Liver (tissue), 8 donors: ENCODE measurements at regions not wholly inside any gene's neighbourhood (a gene's known extent, or its start where the extent isn't known, plus 50 kb on each side); places are given as distances from the start of the nearest gene placed in this dataset.

Experiments used
- DNase-seq: peaks from one replicate; pipeline ENCODE4 v3.0.0-alpha.2; 2017; ENCODE audit warnings: low spot score
- H3K27ac ChIP-seq, 2 donors: one replicate each; pipeline ENCODE4 v1.7.0; 2013; ENCODE audit warnings: inconsistent platforms in 2 of 2, low read length in 2 of 2, control low read depth in 1 of 2, low read depth in 1 of 2, mild to moderate bottlenecking in 1 of 2
- H3K27me3 ChIP-seq, 4 donors: one replicate each; pipeline versions ENCODE4 v1.6.1 to v1.7.0; 2013; ENCODE audit warnings: low read length in 3 of 4, inconsistent platforms in 1 of 4, mild to moderate bottlenecking in 1 of 4, moderate library complexity in 1 of 4; ENCODE audit not compliant: control insufficient read depth in 4 of 4, insufficient read depth in 4 of 4
- H3K36me3 ChIP-seq, 4 donors: one replicate each; pipeline versions ENCODE4 v1.6.1 to v1.7.0; 2013; ENCODE audit warnings: low read length in 3 of 4, mild to moderate bottlenecking in 3 of 4, low read depth in 1 of 4, moderate library complexity in 1 of 4; ENCODE audit not compliant: control insufficient read depth in 4 of 4, insufficient read depth in 3 of 4
- H3K4me1 ChIP-seq, 4 donors: one replicate each; pipeline versions ENCODE4 v1.6.1 to v1.7.0; 2013; ENCODE audit warnings: low read length in 3 of 4, mild to moderate bottlenecking in 3 of 4, moderate library complexity in 1 of 4; ENCODE audit not compliant: control insufficient read depth in 4 of 4, insufficient read depth in 4 of 4
- H3K4me3 ChIP-seq, 3 donors: one replicate each; pipeline versions ENCODE4 v1.6.1 to v1.7.0; 2013; ENCODE audit warnings: low read length in 3 of 3, control low read depth in 1 of 3, low read depth in 1 of 3, mild to moderate bottlenecking in 1 of 3
- H3K9ac ChIP-seq, 2 donors: one replicate each; pipeline ENCODE4 v1.7.0; 2013; ENCODE audit warnings: low read length in 2 of 2, mild to moderate bottlenecking in 2 of 2, moderate library complexity in 2 of 2, control low read depth in 1 of 2, low read depth in 1 of 2
- H3K9me3 ChIP-seq, 4 donors: one replicate each; pipeline versions ENCODE4 v1.6.1 to v1.7.0; 2013; ENCODE audit warnings: low read length in 3 of 4; ENCODE audit not compliant: control insufficient read depth in 4 of 4
- EGR1 ChIP-seq, 2 donors: IDR thresholded peaks; 2 replicates each; pipeline ENCODE4 v1.6.1; 2016 to 2018; ENCODE audit warnings: antibody characterized with exemption in 2 of 2, low read depth in 2 of 2
- FOXA1 ChIP-seq: IDR thresholded peaks from 2 replicates; pipeline ENCODE4 v1.6.1; 2016; ENCODE audit warnings: antibody characterized with exemption
- FOXA2 ChIP-seq: IDR thresholded peaks from 2 replicates; pipeline ENCODE4 v1.6.1; 2016; ENCODE audit warnings: antibody characterized with exemption
- GABPA ChIP-seq, 2 donors: IDR thresholded peaks in 1 of 2; conservative IDR thresholded peaks in 1 of 2; 2 replicates each; pipeline ENCODE4 v1.6.1; 2016; ENCODE audit warnings: antibody characterized with exemption in 2 of 2, mild to moderate bottlenecking in 1 of 2, moderate library complexity in 1 of 2
- HNF4A ChIP-seq, 2 donors: conservative IDR thresholded peaks; 2 replicates each; pipeline ENCODE4 v1.6.1; 2016; ENCODE audit warnings: antibody characterized with exemption in 2 of 2, mild to moderate bottlenecking in 2 of 2
- HNF4G ChIP-seq: IDR thresholded peaks from 2 replicates; pipeline ENCODE4 v1.6.1; 2016; ENCODE audit warnings: antibody characterized with exemption
- JUND ChIP-seq, 2 donors: IDR thresholded peaks; 2 replicates each; pipeline ENCODE4 v1.6.1; 2016; ENCODE audit warnings: antibody characterized with exemption in 2 of 2
- NR2F2 ChIP-seq: IDR thresholded peaks from 2 replicates; pipeline ENCODE4 v1.6.1; 2016; ENCODE audit warnings: antibody characterized with exemption
- RXRA ChIP-seq, 2 donors: IDR thresholded peaks; 2 replicates each; pipeline ENCODE4 v1.6.1; 2017 to 2018; ENCODE audit warnings: antibody characterized with exemption in 2 of 2, mild to moderate bottlenecking in 1 of 2
- SP1 ChIP-seq: IDR thresholded peaks from 2 replicates; pipeline ENCODE4 v1.6.1; 2018; ENCODE audit warnings: antibody characterized with exemption, mild to moderate bottlenecking
- TAF1 ChIP-seq: conservative IDR thresholded peaks from 2 replicates; pipeline ENCODE4 v1.6.1; 2016; ENCODE audit warnings: antibody characterized with exemption, mild to moderate bottlenecking
- YY1 ChIP-seq: IDR thresholded peaks from 2 replicates; pipeline ENCODE4 v1.6.1; 2016; ENCODE audit warnings: antibody characterized with exemption, mild to moderate bottlenecking
- WGBS: extraction: QIAGEN DNeasy Blood & Tissue Kit; methylation state at CpG from one replicate; pipeline ENCODE4 v1.1.7; 2013; 5-methylcytosine and 5-hydroxymethylcytosine counted together
- TF ChIP-seq, protein P1 (sequence below): IDR thresholded peaks from 2 replicates; pipeline ENCODE4 v1.6.1; 2016; ENCODE audit warnings: antibody characterized with exemption
- TF ChIP-seq, protein P2 (sequence below): IDR thresholded peaks from 2 replicates; pipeline ENCODE4 v1.6.1; 2016; ENCODE audit warnings: antibody characterized with exemption
- TF ChIP-seq, protein P3 (sequence below): fragments of 150-350 bp; IDR thresholded peaks from 2 replicates; pipeline ENCODE4 v1.5.1; 2017; ENCODE audit warnings: improper control_type of control experiment, low read depth, low read length; ENCODE audit not compliant: missing input control
- TF ChIP-seq, protein P4 (sequence below): IDR thresholded peaks from 2 replicates; pipeline ENCODE4 v1.6.1; 2016; ENCODE audit warnings: antibody characterized with exemption
- TF ChIP-seq, protein P5 (sequence below): IDR thresholded peaks from 2 replicates; pipeline ENCODE4 v1.6.1; 2016; ENCODE audit warnings: antibody characterized with exemption, mild to moderate bottlenecking
- donor health status: healthy.
- donor health status: healthy.
- donor health status: healthy.
- donor health status: healthy.
- donor health status: healthy.

DNA sequence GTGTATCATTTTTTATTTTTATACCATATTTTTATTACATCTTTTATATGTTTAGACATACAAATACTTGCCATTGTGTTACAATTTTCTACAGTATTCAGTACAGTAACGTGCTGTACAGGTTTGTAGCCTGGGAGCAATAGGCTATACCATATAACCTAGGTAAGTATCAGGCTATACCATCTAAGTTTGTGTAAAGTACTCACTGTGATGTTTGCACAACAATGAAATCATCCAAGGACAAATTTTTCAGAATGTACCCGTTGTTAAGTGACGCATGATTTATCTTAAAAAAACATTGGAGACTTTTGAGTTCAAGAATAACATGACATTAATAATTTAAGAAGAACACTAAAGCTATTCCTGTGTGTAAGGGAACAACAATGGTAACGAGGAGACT lies 96.0 kb upstream of the LEF1 start:
- Histone ChIP-seq H3K27me3 (peaks cover 0 to 6% (median 0%) of the 10 kb centered on the region in 4 donors), H3K4me3 (no peak overlapping the region), H3K4me1 (no peaks in the 10 kb centered on the region), H3K9me3 (no peaks in the 10 kb centered on the region), H3K9ac (no peak overlapping the region), H3K27ac (no peak overlapping the region), H3K36me3 (no peaks in the 10 kb centered on the region)
- WGBS, result 64% methylated on average over 4 of the region's 4 CpGs
- DNase-seq, result no peak
- TF ChIP-seq, protein P1, sequence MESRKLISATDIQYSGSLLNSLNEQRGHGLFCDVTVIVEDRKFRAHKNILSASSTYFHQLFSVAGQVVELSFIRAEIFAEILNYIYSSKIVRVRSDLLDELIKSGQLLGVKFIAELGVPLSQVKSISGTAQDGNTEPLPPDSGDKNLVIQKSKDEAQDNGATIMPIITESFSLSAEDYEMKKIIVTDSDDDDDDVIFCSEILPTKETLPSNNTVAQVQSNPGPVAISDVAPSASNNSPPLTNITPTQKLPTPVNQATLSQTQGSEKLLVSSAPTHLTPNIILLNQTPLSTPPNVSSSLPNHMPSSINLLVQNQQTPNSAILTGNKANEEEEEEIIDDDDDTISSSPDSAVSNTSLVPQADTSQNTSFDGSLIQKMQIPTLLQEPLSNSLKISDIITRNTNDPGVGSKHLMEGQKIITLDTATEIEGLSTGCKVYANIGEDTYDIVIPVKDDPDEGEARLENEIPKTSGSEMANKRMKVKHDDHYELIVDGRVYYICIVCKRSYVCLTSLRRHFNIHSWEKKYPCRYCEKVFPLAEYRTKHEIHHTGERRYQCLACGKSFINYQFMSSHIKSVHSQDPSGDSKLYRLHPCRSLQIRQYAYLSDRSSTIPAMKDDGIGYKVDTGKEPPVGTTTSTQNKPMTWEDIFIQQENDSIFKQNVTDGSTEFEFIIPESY, result no peak
- TF ChIP-seq HNF4A (conservative IDR thresholded peaks at IDR 0.05) (no peak), YY1 (no peak)

DNA sequence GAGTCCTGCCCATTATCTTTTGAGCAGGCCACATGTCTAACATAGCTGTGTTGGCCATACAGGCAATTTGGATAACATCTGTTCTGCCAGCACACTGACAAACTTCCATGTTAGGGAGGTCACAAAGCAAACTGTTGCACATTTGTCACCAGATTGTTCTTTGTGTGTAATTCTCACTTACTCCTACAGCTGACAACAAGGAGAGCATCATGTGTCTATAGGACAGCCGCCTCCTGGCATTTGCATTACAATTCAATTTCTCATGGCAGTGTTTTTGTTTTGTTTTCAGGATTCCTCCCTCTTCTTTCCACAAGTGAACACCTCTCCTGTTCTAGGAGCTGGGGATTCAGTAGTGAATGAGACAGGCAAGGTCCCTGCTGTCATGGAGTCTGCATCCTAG lies 94.3 kb upstream of the LEF1 start:
- H3K4me1 ChIP-seq, result no peaks in the 10 kb centered on the region
- TF ChIP-seq, protein P2, sequence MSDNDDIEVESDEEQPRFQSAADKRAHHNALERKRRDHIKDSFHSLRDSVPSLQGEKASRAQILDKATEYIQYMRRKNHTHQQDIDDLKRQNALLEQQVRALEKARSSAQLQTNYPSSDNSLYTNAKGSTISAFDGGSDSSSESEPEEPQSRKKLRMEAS, result no peak
- no peak for TF ChIP-seq RXRA (IDR thresholded peaks at IDR 0.05)
- no peak for TF ChIP-seq JUND (IDR thresholded peaks at IDR 0.05)
- TF ChIP-seq TAF1, result no peak
- TF ChIP-seq YY1, result no peak
- no peak for TF ChIP-seq FOXA2
- TF ChIP-seq NR2F2, result no peak
- TF ChIP-seq EGR1 (IDR thresholded peaks at IDR 0.05; ENCODE audit: low read depth in 2 of 2), result no peak
- TF ChIP-seq, protein P1, result no peak
- TF ChIP-seq, protein P3, sequence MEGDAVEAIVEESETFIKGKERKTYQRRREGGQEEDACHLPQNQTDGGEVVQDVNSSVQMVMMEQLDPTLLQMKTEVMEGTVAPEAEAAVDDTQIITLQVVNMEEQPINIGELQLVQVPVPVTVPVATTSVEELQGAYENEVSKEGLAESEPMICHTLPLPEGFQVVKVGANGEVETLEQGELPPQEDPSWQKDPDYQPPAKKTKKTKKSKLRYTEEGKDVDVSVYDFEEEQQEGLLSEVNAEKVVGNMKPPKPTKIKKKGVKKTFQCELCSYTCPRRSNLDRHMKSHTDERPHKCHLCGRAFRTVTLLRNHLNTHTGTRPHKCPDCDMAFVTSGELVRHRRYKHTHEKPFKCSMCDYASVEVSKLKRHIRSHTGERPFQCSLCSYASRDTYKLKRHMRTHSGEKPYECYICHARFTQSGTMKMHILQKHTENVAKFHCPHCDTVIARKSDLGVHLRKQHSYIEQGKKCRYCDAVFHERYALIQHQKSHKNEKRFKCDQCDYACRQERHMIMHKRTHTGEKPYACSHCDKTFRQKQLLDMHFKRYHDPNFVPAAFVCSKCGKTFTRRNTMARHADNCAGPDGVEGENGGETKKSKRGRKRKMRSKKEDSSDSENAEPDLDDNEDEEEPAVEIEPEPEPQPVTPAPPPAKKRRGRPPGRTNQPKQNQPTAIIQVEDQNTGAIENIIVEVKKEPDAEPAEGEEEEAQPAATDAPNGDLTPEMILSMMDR, result no peak
- TF ChIP-seq HNF4G, result no peak
- no peak for TF ChIP-seq GABPA (IDR thresholded peaks at IDR 0.05 in 1 of 2, conservative IDR thresholded peaks at IDR 0.05 in 1 of 2)
- no peak for TF ChIP-seq FOXA1
- no peak for TF ChIP-seq SP1
- TF ChIP-seq, protein P4, sequence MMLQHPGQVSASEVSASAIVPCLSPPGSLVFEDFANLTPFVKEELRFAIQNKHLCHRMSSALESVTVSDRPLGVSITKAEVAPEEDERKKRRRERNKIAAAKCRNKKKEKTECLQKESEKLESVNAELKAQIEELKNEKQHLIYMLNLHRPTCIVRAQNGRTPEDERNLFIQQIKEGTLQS, result no peak
- TF ChIP-seq, protein P5, sequence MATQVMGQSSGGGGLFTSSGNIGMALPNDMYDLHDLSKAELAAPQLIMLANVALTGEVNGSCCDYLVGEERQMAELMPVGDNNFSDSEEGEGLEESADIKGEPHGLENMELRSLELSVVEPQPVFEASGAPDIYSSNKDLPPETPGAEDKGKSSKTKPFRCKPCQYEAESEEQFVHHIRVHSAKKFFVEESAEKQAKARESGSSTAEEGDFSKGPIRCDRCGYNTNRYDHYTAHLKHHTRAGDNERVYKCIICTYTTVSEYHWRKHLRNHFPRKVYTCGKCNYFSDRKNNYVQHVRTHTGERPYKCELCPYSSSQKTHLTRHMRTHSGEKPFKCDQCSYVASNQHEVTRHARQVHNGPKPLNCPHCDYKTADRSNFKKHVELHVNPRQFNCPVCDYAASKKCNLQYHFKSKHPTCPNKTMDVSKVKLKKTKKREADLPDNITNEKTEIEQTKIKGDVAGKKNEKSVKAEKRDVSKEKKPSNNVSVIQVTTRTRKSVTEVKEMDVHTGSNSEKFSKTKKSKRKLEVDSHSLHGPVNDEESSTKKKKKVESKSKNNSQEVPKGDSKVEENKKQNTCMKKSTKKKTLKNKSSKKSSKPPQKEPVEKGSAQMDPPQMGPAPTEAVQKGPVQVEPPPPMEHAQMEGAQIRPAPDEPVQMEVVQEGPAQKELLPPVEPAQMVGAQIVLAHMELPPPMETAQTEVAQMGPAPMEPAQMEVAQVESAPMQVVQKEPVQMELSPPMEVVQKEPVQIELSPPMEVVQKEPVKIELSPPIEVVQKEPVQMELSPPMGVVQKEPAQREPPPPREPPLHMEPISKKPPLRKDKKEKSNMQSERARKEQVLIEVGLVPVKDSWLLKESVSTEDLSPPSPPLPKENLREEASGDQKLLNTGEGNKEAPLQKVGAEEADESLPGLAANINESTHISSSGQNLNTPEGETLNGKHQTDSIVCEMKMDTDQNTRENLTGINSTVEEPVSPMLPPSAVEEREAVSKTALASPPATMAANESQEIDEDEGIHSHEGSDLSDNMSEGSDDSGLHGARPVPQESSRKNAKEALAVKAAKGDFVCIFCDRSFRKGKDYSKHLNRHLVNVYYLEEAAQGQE, result no peak
- no peak for TF ChIP-seq HNF4A (conservative IDR thresholded peaks at IDR 0.05)
- H3K27ac ChIP-seq, result no peak overlapping the region
- H3K27me3 ChIP-seq, result peaks cover 0 to 7% (median 0%) of the 10 kb centered on the region in 4 donors
- H3K36me3 ChIP-seq, result no peaks in the 10 kb centered on the region
- no peak for DNase-seq
- H3K4me3 ChIP-seq, result no peak overlapping the region
- WGBS, result 89% methylated on average over 1 of the region's 1 CpG
- H3K9me3 ChIP-seq, result no peaks in the 10 kb centered on the region
- no peak overlapping the region for H3K9ac ChIP-seq
